ENCODE measurements at regions not wholly inside any gene's neighbourhood (a gene's known extent, or its start where the extent isn't known, plus 50 kb on each side); places are given as distances from the start of the nearest gene placed in this dataset.

DNA sequence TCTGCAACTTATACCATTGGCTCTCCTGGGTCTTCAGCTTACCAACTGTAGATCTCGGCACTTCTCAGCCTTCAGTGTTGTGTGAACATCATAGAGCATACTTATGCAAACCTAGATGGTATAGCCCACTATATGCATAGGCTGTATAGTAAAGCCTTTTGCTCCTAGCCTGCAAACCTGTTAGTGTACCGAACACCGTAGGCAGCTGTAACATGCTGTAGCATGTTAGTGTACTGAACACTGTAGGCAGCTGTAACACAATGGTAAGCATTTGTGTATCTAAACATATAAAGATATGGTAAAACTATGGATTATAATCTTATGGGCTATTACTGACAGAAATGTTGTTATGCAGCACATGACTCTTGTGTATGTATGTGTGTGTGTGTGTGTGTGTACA, 256.9 kb downstream of the WDR11 start:
- TF ChIP-seq, protein P1, sequence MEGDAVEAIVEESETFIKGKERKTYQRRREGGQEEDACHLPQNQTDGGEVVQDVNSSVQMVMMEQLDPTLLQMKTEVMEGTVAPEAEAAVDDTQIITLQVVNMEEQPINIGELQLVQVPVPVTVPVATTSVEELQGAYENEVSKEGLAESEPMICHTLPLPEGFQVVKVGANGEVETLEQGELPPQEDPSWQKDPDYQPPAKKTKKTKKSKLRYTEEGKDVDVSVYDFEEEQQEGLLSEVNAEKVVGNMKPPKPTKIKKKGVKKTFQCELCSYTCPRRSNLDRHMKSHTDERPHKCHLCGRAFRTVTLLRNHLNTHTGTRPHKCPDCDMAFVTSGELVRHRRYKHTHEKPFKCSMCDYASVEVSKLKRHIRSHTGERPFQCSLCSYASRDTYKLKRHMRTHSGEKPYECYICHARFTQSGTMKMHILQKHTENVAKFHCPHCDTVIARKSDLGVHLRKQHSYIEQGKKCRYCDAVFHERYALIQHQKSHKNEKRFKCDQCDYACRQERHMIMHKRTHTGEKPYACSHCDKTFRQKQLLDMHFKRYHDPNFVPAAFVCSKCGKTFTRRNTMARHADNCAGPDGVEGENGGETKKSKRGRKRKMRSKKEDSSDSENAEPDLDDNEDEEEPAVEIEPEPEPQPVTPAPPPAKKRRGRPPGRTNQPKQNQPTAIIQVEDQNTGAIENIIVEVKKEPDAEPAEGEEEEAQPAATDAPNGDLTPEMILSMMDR (IDR thresholded peaks at IDR 0.05 in 4 of 5, conservative IDR thresholded peaks at IDR 0.05 in 1 of 5) = no peak
- no peak for TF ChIP-seq POLR2A (IDR thresholded peaks at IDR 0.05)

Measured in gastrocnemius medialis (tissue), 4 donors.